ENCODE measurements at regions not wholly inside any gene's neighbourhood (a gene's known extent, or its start where the extent isn't known, plus 50 kb on each side); places are given as distances from the start of the nearest gene placed in this dataset.

GRCh38 chrX:122439831-122440230, 744.2 kb upstream of the GRIA3 start:
- DNase-seq, result no peak

- DNase-seq, result no peak
Observed at GRCh38 chrX:122440832-122441231, 743.2 kb upstream of the GRIA3 start.

- DNase-seq, result no peak
Observed at GRCh38 chrX:122441451-122441850, 742.6 kb upstream of the GRIA3 start.

- no peak for DNase-seq
Observed at GRCh38 chrX:122445466-122445865, 738.6 kb upstream of the GRIA3 start.

- no peak for DNase-seq
Observed at GRCh38 chrX:122464341-122464740, 719.7 kb upstream of the GRIA3 start.

GRCh38 chrX:122475306-122475705, 708.8 kb upstream of the GRIA3 start:
- DNase-seq, result no peak

GRCh38 chrX:122500556-122500955, 683.5 kb upstream of the GRIA3 start:
- DNase-seq, result no peak

- no peak for DNase-seq
Observed at GRCh38 chrX:122501652-122502051, 682.4 kb upstream of the GRIA3 start.

GRCh38 chrX:122504026-122504425, 680.1 kb upstream of the GRIA3 start:
- DNase-seq, result no peak

- DNase-seq, result no peak
Observed at GRCh38 chrX:122512561-122513072, 671.5 kb upstream of the GRIA3 start.

GRCh38 chrX:122517786-122518185, 666.3 kb upstream of the GRIA3 start:
- DNase-seq, result no peak

- DNase-seq, result no peak
Observed at GRCh38 chrX:122545778-122546177, 638.3 kb upstream of the GRIA3 start.

- no peak for DNase-seq
Observed at GRCh38 chrX:122546269-122546668, 637.8 kb upstream of the GRIA3 start.

GRCh38 chrX:122552286-122552800, 631.7 kb upstream of the GRIA3 start:
- DNase-seq, result no peak

GRCh38 chrX:122555925-122556324, 628.2 kb upstream of the GRIA3 start:
- DNase-seq, result no peak

- peak; percentile 54 for DNase-seq
Observed at GRCh38 chrX:122565952-122566351, 618.1 kb upstream of the GRIA3 start.

- DNase-seq, result no peak
Observed at GRCh38 chrX:122566401-122566800, 617.7 kb upstream of the GRIA3 start.

- no peak for DNase-seq
Observed at GRCh38 chrX:122567911-122568310, 616.2 kb upstream of the GRIA3 start.

- DNase-seq, result no peak
Observed at GRCh38 chrX:122572461-122572860, 611.6 kb upstream of the GRIA3 start.

GRCh38 chrX:122579036-122579435, 605.0 kb upstream of the GRIA3 start:
- no peak for DNase-seq

GRCh38 chrX:122579526-122579925, 604.6 kb upstream of the GRIA3 start:
- DNase-seq, result no peak

GRCh38 chrX:122582280-122582974, 601.7 kb upstream of the GRIA3 start:
- no peak for DNase-seq

- no peak for DNase-seq
Observed at GRCh38 chrX:122582975-122583305, 601.1 kb upstream of the GRIA3 start.

- no peak for DNase-seq
Observed at GRCh38 chrX:122583551-122583950, 600.5 kb upstream of the GRIA3 start.

- DNase-seq, result no peak
Observed at GRCh38 chrX:122584981-122585380, 599.1 kb upstream of the GRIA3 start.
